Calu3 (cell line): ENCODE measurements at regions not wholly inside any gene's neighbourhood (a gene's known extent, or its start where the extent isn't known, plus 50 kb on each side); places are given as distances from the start of the nearest gene placed in this dataset.

ENCODE experiments used
- BruUV-seq: library from RNA; stranded (reverse); fragments of 400-500 nt; replicated peaks from 2 replicates; lab custom pipeline; 2021; lab: Mats Ljungman, UMichigan
- CTCF ChIA-PET: fragments of 300-600 bp; sonication (Branson Sonifier 250); formaldehyde crosslinking; loops from one replicate; lab custom pipeline; 2022; ENCODE audit warnings: antibody characterized with exemption; lab: Charles Lee
- DNase-seq: peaks from one replicate; pipeline ENCODE4 v3.0.0; 2022
- H3K27ac Mint-ChIP-seq: one replicate; pipeline ENCODE4 v1.8.0; 2022; ENCODE audit warnings: mixed read lengths; ENCODE audit not compliant: unreplicated experiment
- H3K27me3 Mint-ChIP-seq: one replicate; pipeline ENCODE4 v1.8.0; 2022; ENCODE audit warnings: mixed read lengths; ENCODE audit not compliant: unreplicated experiment
- H3K36me3 Mint-ChIP-seq: one replicate; pipeline ENCODE4 v1.8.0; 2022; ENCODE audit warnings: mild to moderate bottlenecking, moderate library complexity, mixed read lengths; ENCODE audit not compliant: insufficient read depth, unreplicated experiment
- H3K4me1 Mint-ChIP-seq: one replicate; pipeline ENCODE4 v1.8.0; 2022; ENCODE audit warnings: mild to moderate bottlenecking, low read depth, mixed read lengths; ENCODE audit not compliant: unreplicated experiment
- H3K4me3 Mint-ChIP-seq: one replicate; pipeline ENCODE4 v1.8.0; 2022; ENCODE audit warnings: mild to moderate bottlenecking, low read depth, moderate library complexity, mixed read lengths; ENCODE audit not compliant: unreplicated experiment
- H3K9me3 Mint-ChIP-seq: one replicate; pipeline ENCODE4 v1.8.0; 2022; ENCODE audit warnings: low read depth, mixed read lengths; ENCODE audit not compliant: unreplicated experiment
- CTCF ChIP-seq: fragments of 200-600 bp; IDR thresholded peaks from one replicate; pipeline ENCODE4 v1.8.0; 2022; ENCODE audit warnings: antibody characterized with exemption; ENCODE audit not compliant: unreplicated experiment
- intact Hi-C: fragments of 100-400 bp; cut with micrococcal nuclease; formaldehyde crosslinking; loops from one replicate; pipeline ENCODE4 v1.10.0; 2022; ENCODE audit not compliant: unreplicated experiment

GRCh38 chr11:127919206-127920000 lies 668.0 kb downstream of the ETS1 start:
- intact Hi-C loops: no loop called here

GRCh38 chr11:127902382-127902781 lies 685.0 kb downstream of the ETS1 start:
- no peak for TF ChIP-seq CTCF
- no peaks in the 10 kb centered on the region for H3K36me3 Mint-ChIP-seq
- no peak for DNase-seq
- H3K4me1 Mint-ChIP-seq: no peaks in the 10 kb centered on the region
- BruUV-seq: no TSS peak
- H3K27me3 Mint-ChIP-seq: no peaks in the 10 kb centered on the region
- no peaks in the 10 kb centered on the region for H3K9me3 Mint-ChIP-seq
- intact Hi-C loops: no loop called here
- H3K27ac Mint-ChIP-seq: no peak overlapping the region
- no peak overlapping the region for H3K4me3 Mint-ChIP-seq
- CTCF ChIA-PET: no interaction called here

More at GRCh38 chr11:127919206-127920000, 668.0 kb downstream of the ETS1 start:
- H3K36me3 Mint-ChIP-seq: no peaks in the 10 kb centered on the region
- H3K27ac Mint-ChIP-seq: peak overlapping the region; percentile 42
- no peak overlapping the region for H3K4me3 Mint-ChIP-seq
- peaks cover 8% of the 10 kb centered on the region for H3K9me3 Mint-ChIP-seq
- TF ChIP-seq CTCF: no peak
- no peaks in the 10 kb centered on the region for H3K4me1 Mint-ChIP-seq
- no TSS peak for BruUV-seq
- no peaks in the 10 kb centered on the region for H3K27me3 Mint-ChIP-seq
- CTCF ChIA-PET: no interaction called here
- DNase-seq: peak; percentile 18

- no peaks in the 10 kb centered on the region for H3K4me1 Mint-ChIP-seq
- BruUV-seq: no TSS peak
- no peaks in the 10 kb centered on the region for H3K9me3 Mint-ChIP-seq
- TF ChIP-seq CTCF: no peak
- no peaks in the 10 kb centered on the region for H3K27me3 Mint-ChIP-seq
- no peaks in the 10 kb centered on the region for H3K36me3 Mint-ChIP-seq
- DNase-seq: no peak
- intact Hi-C loops: no loop called here
- H3K4me3 Mint-ChIP-seq: no peak overlapping the region
- CTCF ChIA-PET: no interaction called here
- no peak overlapping the region for H3K27ac Mint-ChIP-seq
These were observed 688.7 kb downstream of the ETS1 start for GRCh38 chr11:127898422-127899365.

- Mint-ChIP-seq H3K27me3 (no peaks in the 10 kb centered on the region), H3K9me3 (no peaks in the 10 kb centered on the region), H3K4me1 (no peaks in the 10 kb centered on the region), H3K27ac (no peak overlapping the region), H3K4me3 (no peak overlapping the region), H3K36me3 (no peaks in the 10 kb centered on the region)
- intact Hi-C loops: no loop called here
- no peak for TF ChIP-seq CTCF
- BruUV-seq: no TSS peak
- no peak for DNase-seq
- CTCF ChIA-PET: no interaction called here
These were observed 691.6 kb downstream of the ETS1 start for GRCh38 chr11:127895776-127896175.
